NCI-H2227 treated with DMSO at 0.1 percent for 48 hours (cell line): ENCODE measurements at regions not wholly inside any gene's neighbourhood (a gene's known extent, or its start where the extent isn't known, plus 50 kb on each side); places are given as distances from the start of the nearest gene placed in this dataset.
"Not testable (repeated sequence)": the region's sequence is repeated elsewhere in the genome, so short reads cannot be mapped to it uniquely, and the experiment has no call there.

Experiments
- DNase-seq: peaks from one replicate; lab custom pipeline; 2025; lab: John Stamatoyannopoulos, UW

- no peak for DNase-seq
These were observed 141.5 kb downstream of the GABRG2 start for GRCh38 chr5:162209005-162209605.

- no peak for DNase-seq
These were observed 147.0 kb downstream of the GABRG2 start for GRCh38 chr5:162214551-162214950.

GRCh38 chr5:162217037-162217436 is 149.5 kb downstream of the GABRG2 start:
- no peak for DNase-seq

- DNase-seq: no peak
These were observed 154.3 kb downstream of the GABRG2 start for GRCh38 chr5:162221910-162222309.

- no peak for DNase-seq
These were observed 159.5 kb downstream of the GABRG2 start for GRCh38 chr5:162227075-162227474.

GRCh38 chr5:162230348-162230747 is 162.8 kb downstream of the GABRG2 start:
- no peak for DNase-seq

GRCh38 chr5:162231522-162231921 is 163.9 kb downstream of the GABRG2 start:
- DNase-seq: no peak

- no peak for DNase-seq
These were observed 173.2 kb downstream of the GABRG2 start for GRCh38 chr5:162240734-162241133.

GRCh38 chr5:162242416-162242815 is 174.8 kb downstream of the GABRG2 start:
- no peak for DNase-seq

GRCh38 chr5:162243651-162244050 is 176.1 kb downstream of the GABRG2 start:
- DNase-seq: no peak

GRCh38 chr5:162248107-162248713 is 180.6 kb downstream of the GABRG2 start:
- DNase-seq: no peak

- no peak for DNase-seq
These were observed 189.1 kb downstream of the GABRG2 start for GRCh38 chr5:162256711-162257110.

GRCh38 chr5:162268694-162269481 is 201.3 kb downstream of the GABRG2 start:
- no peak for DNase-seq

- DNase-seq: no peak
These were observed 204.8 kb downstream of the GABRG2 start for GRCh38 chr5:162272417-162272816.

GRCh38 chr5:162274679-162275078 is 207.1 kb downstream of the GABRG2 start:
- no peak for DNase-seq

- DNase-seq: not testable (repeated sequence)
These were observed 207.8 kb downstream of the GABRG2 start for GRCh38 chr5:162275387-162275786.

GRCh38 chr5:162282191-162282590 is 214.6 kb downstream of the GABRG2 start:
- DNase-seq: no peak

GRCh38 chr5:162283609-162284008 is 216.0 kb downstream of the GABRG2 start:
- DNase-seq: no peak

- no peak for DNase-seq
These were observed 221.2 kb downstream of the GABRG2 start for GRCh38 chr5:162288647-162289296.

GRCh38 chr5:162289489-162289888 is 221.9 kb downstream of the GABRG2 start:
- no peak for DNase-seq

- no peak for DNase-seq
These were observed 232.2 kb downstream of the GABRG2 start for GRCh38 chr5:162299793-162300192.

GRCh38 chr5:162301356-162301755 is 233.8 kb downstream of the GABRG2 start:
- DNase-seq: no peak

GRCh38 chr5:162323466-162323865 is 255.9 kb downstream of the GABRG2 start:
- no peak for DNase-seq
